GM18498 (cell line): ENCODE measurements at regions not wholly inside any gene's neighbourhood (a gene's known extent, or its start where the extent isn't known, plus 50 kb on each side); places are given as distances from the start of the nearest gene placed in this dataset.
"Not testable (repeated sequence)": the region's sequence is repeated elsewhere in the genome, so short reads cannot be mapped to it uniquely, and the experiment has no call there.

ENCODE experiments used
- ATAC-seq: cut with Tn5 transposase; IDR thresholded peaks from one replicate; pipeline ENCODE4 v1.9.1; 2021; ENCODE audit warnings: mild to moderate bottlenecking, moderate library complexity; ENCODE audit not compliant: unreplicated experiment

GRCh38 chr2:129008055-129008880 lies 689.6 kb upstream of the HS6ST1 start:
- no peak for ATAC-seq

- ATAC-seq = no peak
These were observed 690.4 kb upstream of the HS6ST1 start for GRCh38 chr2:129008881-129009554.

GRCh38 chr2:129009555-129010146 lies 691.0 kb upstream of the HS6ST1 start:
- ATAC-seq = no peak

GRCh38 chr2:129010262-129010661 lies 691.6 kb upstream of the HS6ST1 start:
- ATAC-seq = no peak

GRCh38 chr2:129011466-129012061 lies 692.9 kb upstream of the HS6ST1 start:
- ATAC-seq = no peak

- ATAC-seq = no peak
These were observed 695.8 kb upstream of the HS6ST1 start for GRCh38 chr2:129014432-129014831.

GRCh38 chr2:129015397-129016285 lies 697.0 kb upstream of the HS6ST1 start:
- ATAC-seq = no peak

- ATAC-seq = no peak
These were observed 698.3 kb upstream of the HS6ST1 start for GRCh38 chr2:129016972-129017371.

- ATAC-seq = no peak
These were observed 706.1 kb upstream of the HS6ST1 start for GRCh38 chr2:129024796-129025195.

GRCh38 chr2:129035992-129036391 lies 717.3 kb upstream of the HS6ST1 start:
- no peak for ATAC-seq

GRCh38 chr2:129043677-129044076 lies 725.0 kb upstream of the HS6ST1 start:
- not testable (repeated sequence) for ATAC-seq

- ATAC-seq = not testable (repeated sequence)
These were observed 727.8 kb upstream of the HS6ST1 start for GRCh38 chr2:129046475-129046874.

GRCh38 chr2:129050101-129050500 lies 731.4 kb upstream of the HS6ST1 start:
- ATAC-seq = no peak

GRCh38 chr2:129055242-129055641 lies 736.6 kb upstream of the HS6ST1 start:
- no peak for ATAC-seq

- ATAC-seq = no peak
These were observed 737.2 kb upstream of the HS6ST1 start for GRCh38 chr2:129055824-129056223.

GRCh38 chr2:129056309-129056958 lies 737.8 kb upstream of the HS6ST1 start:
- ATAC-seq = no peak

- ATAC-seq = no peak
These were observed 738.3 kb upstream of the HS6ST1 start for GRCh38 chr2:129056959-129057317.

GRCh38 chr2:129058981-129059380 lies 740.3 kb upstream of the HS6ST1 start:
- ATAC-seq = no peak

GRCh38 chr2:129059476-129059875 lies 740.8 kb upstream of the HS6ST1 start:
- no peak for ATAC-seq
